GM19455 (cell line): ENCODE measurements at regions not wholly inside any gene's neighbourhood (a gene's known extent, or its start where the extent isn't known, plus 50 kb on each side); places are given as distances from the start of the nearest gene placed in this dataset.
"Not testable (repeated sequence)": the region's sequence is repeated elsewhere in the genome, so short reads cannot be mapped to it uniquely, and the experiment has no call there.

Experiments used
- ATAC-seq: cut with Tn5 transposase; IDR thresholded peaks from one replicate; pipeline ENCODE4 v1.9.1; 2021; ENCODE audit not compliant: unreplicated experiment

GRCh38 chrX:111041018-111041462 is 55.0 kb upstream of the PAK3 start:
- ATAC-seq: no peak

DNA sequence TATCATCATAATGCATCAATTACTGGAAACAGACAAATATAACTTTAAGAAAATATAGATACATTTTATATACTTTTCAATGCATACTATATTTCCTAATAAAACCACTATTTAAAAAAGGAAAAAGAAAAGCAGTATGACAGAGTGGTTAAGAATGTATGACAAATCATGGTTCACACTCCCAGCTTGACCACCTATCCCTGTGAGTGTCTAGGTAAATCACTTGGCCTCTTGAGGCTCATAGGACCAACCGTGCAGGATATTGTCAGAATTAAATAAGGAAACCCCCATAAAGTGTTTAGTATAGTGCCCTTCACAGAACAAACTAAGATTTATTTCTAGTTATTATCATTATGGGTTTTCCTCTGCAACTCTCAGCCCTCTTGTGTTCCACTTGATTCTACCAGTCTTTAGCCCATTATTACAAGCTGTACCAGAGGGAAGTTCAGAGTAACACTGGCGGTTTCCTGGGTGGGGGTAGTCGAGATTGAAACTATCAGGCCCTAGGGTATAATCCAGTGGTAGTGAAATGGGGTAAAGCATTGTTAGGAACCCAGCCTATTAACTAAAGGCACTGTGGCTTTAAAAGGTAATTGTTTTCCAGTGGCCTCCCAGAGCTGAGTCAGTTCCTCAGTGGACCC is 55.5 kb upstream of the PAK3 start:
- no peak for ATAC-seq

DNA sequence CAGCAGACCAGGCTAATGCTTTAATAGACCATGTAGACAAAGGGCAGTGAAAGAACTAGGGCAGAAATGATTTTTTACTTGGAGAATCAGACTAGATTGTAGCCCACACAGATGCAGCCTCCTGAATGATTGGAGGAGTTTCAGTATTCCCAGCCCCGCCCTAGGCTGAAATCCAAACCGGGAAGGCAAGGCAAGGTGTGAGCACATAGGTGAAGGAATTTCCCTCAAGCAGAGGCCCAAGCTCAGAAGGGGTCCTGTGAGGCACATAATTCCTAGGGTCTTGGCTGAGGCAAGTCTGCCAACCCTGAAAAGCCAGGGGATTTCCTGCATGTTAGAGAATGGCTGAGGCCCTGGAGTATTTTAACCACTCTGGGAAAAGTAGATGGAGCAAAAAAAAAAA is 56.4 kb upstream of the PAK3 start:
- ATAC-seq: no peak

- no peak for ATAC-seq
These were observed 60.0 kb upstream of the PAK3 start for GRCh38 chrX:111035991-111036390.

- ATAC-seq: no peak
These were observed 60.7 kb upstream of the PAK3 start for GRCh38 chrX:111035256-111035655.

GRCh38 chrX:111022998-111023397 is 73.0 kb upstream of the PAK3 start:
- ATAC-seq: not testable (repeated sequence)

DNA sequence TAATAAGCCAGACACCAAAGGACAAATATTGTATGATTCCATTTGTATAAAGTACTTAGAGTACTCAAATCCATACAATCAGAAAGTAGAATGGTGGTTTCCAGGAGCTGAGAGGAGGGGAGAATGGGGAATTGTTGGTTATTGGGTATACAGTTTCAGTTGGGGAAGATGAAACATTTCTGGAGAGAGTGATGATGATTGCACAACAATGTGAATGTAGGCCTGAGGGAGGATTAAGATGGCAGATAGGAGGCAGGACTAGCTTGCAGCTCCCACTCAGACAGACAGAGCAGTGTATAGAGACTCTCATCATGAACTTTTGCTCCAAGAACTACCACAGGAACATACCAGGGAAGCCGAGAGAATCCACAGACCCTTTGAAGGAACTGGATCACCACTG is 75.7 kb upstream of the PAK3 start:
- ATAC-seq: no peak

- ATAC-seq: no peak
These were observed 82.1 kb upstream of the PAK3 start for GRCh38 chrX:111013778-111014455.

- ATAC-seq: no peak
These were observed 85.9 kb upstream of the PAK3 start for GRCh38 chrX:111010111-111010510.

- no peak for ATAC-seq
These were observed 86.7 kb upstream of the PAK3 start for GRCh38 chrX:111009256-111009655.

- no peak for ATAC-seq
These were observed 87.9 kb upstream of the PAK3 start for GRCh38 chrX:111008126-111008525.

GRCh38 chrX:111007238-111007637 is 88.8 kb upstream of the PAK3 start:
- ATAC-seq: no peak

- ATAC-seq: no peak
These were observed 89.9 kb upstream of the PAK3 start for GRCh38 chrX:111006116-111006515.

DNA sequence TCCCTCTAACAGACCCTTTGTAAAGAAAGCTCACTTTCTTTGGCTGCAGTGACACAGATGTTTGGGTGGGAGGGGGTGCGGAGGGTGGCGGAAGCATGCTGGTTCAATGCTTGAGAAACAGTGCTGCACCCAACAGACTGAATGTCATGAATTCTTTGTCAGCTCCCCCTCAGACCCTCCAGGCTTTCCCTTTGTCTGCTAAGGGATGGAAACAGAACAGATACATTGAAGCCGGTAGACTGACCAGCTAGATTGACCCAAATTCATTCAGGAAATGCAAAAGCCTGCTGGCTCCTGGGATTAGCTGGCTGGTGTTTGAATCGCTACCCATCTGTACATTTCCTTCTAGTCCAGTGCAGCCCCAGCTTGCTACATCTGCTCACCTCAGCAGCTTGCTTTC is 90.8 kb upstream of the PAK3 start:
- ATAC-seq: no peak

DNA sequence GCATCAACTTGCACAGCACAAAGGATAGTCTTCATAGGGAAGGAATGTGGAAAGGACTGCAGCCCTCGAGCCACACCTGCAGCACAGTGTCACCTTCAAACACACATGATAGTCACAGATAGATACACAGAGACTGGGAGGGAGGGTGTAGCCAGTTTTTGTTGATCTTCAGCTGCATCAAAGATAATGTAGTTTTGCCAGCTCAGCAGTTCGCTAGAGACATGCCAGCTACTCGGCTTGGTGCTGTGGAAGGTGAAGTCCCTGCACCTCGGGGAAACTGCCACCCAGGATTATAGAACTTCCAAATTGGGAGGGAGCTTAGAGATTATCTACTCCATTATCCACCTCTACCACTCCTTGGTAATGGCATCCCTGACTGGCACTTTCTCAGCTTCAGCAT is 92.9 kb upstream of the PAK3 start:
- ATAC-seq: no peak

- ATAC-seq: no peak
These were observed 103.4 kb upstream of the PAK3 start for GRCh38 chrX:110992611-110993010.

DNA sequence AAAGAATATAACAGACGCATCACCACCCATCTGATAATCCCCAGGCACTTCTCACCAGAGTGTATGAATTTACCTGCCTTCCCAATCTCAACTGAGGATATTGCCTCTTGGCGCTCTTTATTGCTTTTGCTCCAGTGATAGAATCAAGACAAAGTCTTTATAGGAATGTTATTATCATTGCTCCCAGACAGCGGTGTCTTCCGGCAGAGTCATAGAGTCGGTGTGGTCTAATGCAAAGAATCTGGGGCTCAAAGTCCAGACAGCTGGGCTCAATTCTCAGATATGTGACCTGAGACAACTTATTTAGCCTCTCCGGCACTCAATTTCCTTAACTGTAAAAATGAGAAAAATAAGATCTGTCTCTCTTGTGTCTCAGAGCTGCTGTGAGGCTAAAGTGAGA is 106.1 kb upstream of the PAK3 start:
- no peak for ATAC-seq

- ATAC-seq: no peak
These were observed 106.5 kb upstream of the PAK3 start for GRCh38 chrX:110989447-110989846.

GRCh38 chrX:110987292-110987691 is 108.7 kb upstream of the PAK3 start:
- no peak for ATAC-seq

- no peak for ATAC-seq
These were observed 110.5 kb upstream of the PAK3 start for GRCh38 chrX:110985470-110985869.

GRCh38 chrX:110983024-110983423 is 113.0 kb upstream of the PAK3 start:
- ATAC-seq: no peak

DNA sequence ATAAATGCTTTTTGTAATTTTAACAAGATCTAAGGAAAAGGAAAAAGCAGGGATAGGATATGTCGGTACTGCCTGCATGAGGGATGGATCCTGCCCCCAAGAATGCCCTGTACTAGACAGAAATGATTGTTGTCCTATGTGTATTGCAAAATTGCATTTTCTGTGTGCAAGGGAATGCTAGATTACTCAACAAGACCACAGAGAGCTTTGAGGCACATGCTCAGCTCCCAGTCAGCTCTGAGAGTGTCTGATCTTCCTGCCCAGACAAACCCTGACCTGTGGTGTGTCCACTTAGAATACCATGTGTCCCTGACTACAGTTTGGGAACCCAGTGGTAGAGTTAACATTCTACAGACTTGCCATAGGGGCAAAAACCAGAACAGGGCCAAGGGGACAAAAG is 129.2 kb upstream of the PAK3 start:
- ATAC-seq: no peak

DNA sequence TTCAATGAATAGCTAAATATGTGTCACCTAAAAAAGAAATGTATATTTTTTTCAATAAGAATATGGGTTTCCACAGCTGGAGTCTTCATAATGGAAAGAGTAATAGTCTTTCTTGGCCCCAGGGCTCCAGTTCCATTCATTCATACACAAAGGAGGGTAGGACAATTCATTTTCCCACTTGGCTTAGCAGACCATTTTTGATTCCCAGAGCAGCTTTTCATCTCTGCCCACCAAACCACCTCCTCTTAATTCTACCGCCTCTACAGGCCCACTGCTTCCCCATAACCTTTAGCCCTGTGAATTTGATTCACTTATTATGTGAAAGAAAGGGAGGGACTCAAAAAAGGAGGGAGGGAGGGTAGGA is 129.9 kb upstream of the PAK3 start:
- ATAC-seq: no peak
